ENCODE measurements at regions not wholly inside any gene's neighbourhood (a gene's known extent, or its start where the extent isn't known, plus 50 kb on each side); places are given as distances from the start of the nearest gene placed in this dataset.
"Not testable (repeated sequence)": the region's sequence is repeated elsewhere in the genome, so short reads cannot be mapped to it uniquely, and the experiment has no call there.

GRCh38 chr17:71055128-71055527, 885.8 kb downstream of the KCNJ2 start:
- no peak for DNase-seq

- no peak for DNase-seq
Observed at GRCh38 chr17:71057448-71057847, 888.1 kb downstream of the KCNJ2 start.

GRCh38 chr17:71057938-71058337, 888.6 kb downstream of the KCNJ2 start:
- DNase-seq: no peak

GRCh38 chr17:71063127-71063526, 893.8 kb downstream of the KCNJ2 start:
- no peak for DNase-seq

GRCh38 chr17:71063559-71063958, 894.2 kb downstream of the KCNJ2 start:
- DNase-seq: no peak

GRCh38 chr17:71067669-71068407, 898.5 kb downstream of the KCNJ2 start:
- DNase-seq: no peak

GRCh38 chr17:71068408-71068750, 899.0 kb downstream of the KCNJ2 start:
- no peak for DNase-seq

- DNase-seq: no peak
Observed at GRCh38 chr17:71071041-71071440, 901.7 kb downstream of the KCNJ2 start.

- DNase-seq: no peak
Observed at GRCh38 chr17:71071837-71072236, 902.5 kb downstream of the KCNJ2 start.

GRCh38 chr17:71080937-71081336, 911.6 kb downstream of the KCNJ2 start:
- no peak for DNase-seq

- no peak for DNase-seq
Observed at GRCh38 chr17:71081666-71082065, 912.3 kb downstream of the KCNJ2 start.

GRCh38 chr17:71084219-71084618, 914.9 kb downstream of the KCNJ2 start:
- no peak for DNase-seq

GRCh38 chr17:71084838-71085237, 915.5 kb downstream of the KCNJ2 start:
- DNase-seq: no peak

- DNase-seq: no peak
Observed at GRCh38 chr17:71085238-71086033, 916.1 kb downstream of the KCNJ2 start.

GRCh38 chr17:71089431-71089830, 920.1 kb downstream of the KCNJ2 start:
- no peak for DNase-seq

- no peak for DNase-seq
Observed at GRCh38 chr17:71098071-71098470, 928.7 kb downstream of the KCNJ2 start.

GRCh38 chr17:71099003-71099714, 929.8 kb downstream of the KCNJ2 start:
- DNase-seq: no peak

GRCh38 chr17:71102777-71103176, 933.4 kb downstream of the KCNJ2 start:
- no peak for DNase-seq

- DNase-seq: no peak
Observed at GRCh38 chr17:71104225-71104624, 934.9 kb downstream of the KCNJ2 start.

- not testable (repeated sequence) for DNase-seq
Observed at GRCh38 chr17:71106056-71106455, 936.7 kb downstream of the KCNJ2 start.

GRCh38 chr17:71107136-71107535, 937.8 kb downstream of the KCNJ2 start:
- no peak for DNase-seq

- no peak for DNase-seq
Observed at GRCh38 chr17:71109697-71110096, 940.4 kb downstream of the KCNJ2 start.

- DNase-seq: no peak
Observed at GRCh38 chr17:71110326-71110725, 941.0 kb downstream of the KCNJ2 start.

GRCh38 chr17:71111460-71111859, 942.1 kb downstream of the KCNJ2 start:
- no peak for DNase-seq

Data from activated naive CD4-positive, alpha-beta T cell treated with anti-CD3 and anti-CD28 coated beads, Interleukin-2, amount 50 U/mL, for 16 hours (primary cell).